HG03342 (cell line): ENCODE measurements at regions not wholly inside any gene's neighbourhood (a gene's known extent, or its start where the extent isn't known, plus 50 kb on each side); places are given as distances from the start of the nearest gene placed in this dataset.
"Not testable (repeated sequence)": the region's sequence is repeated elsewhere in the genome, so short reads cannot be mapped to it uniquely, and the experiment has no call there.

Experiments used
- ATAC-seq: cut with Tn5 transposase; IDR thresholded peaks from one replicate; pipeline ENCODE4 v1.9.1; 2021; ENCODE audit warnings: mild to moderate bottlenecking, moderate library complexity; ENCODE audit not compliant: unreplicated experiment

DNA sequence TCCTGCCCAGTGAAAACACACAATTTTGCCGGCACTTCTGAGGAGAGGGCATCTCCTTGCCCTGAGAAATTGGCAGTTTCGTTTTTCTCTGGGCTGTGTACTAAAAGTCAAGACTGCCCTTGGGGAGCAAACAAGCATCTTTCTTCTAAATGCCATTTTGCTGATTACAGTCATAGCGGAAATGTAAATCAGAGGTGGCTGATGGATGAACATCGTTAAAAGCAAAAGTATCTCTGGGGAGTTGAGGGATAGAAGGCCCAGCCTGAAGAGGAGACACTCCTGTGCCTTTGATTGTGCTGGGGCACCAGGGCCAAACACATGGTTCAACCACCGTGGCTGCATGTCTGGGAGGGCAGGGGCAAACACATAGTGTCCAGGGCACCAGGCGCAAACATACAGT is 49.8 kb downstream of the ABCC12 start:
- ATAC-seq = no peak

DNA sequence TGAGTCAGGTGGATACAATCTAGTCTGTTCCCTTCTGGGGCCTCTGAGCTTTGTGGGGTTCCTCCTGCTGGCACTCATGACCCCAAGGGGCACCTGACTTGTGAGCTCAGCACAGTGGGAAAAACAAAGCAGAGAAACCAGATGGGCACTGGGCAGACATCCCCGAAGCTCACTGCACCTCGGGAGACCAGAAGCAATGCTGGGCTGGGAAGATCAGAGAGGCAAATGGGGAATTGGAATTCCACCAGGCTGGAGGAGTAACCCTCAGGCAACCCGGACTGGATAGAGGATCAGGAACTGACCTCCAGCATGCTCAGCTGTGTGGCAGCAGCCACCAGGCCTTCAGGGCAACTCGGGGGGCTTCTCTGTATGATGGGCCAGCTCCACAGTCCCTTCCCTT is 50.3 kb downstream of the ABCC12 start:
- no peak for ATAC-seq

DNA sequence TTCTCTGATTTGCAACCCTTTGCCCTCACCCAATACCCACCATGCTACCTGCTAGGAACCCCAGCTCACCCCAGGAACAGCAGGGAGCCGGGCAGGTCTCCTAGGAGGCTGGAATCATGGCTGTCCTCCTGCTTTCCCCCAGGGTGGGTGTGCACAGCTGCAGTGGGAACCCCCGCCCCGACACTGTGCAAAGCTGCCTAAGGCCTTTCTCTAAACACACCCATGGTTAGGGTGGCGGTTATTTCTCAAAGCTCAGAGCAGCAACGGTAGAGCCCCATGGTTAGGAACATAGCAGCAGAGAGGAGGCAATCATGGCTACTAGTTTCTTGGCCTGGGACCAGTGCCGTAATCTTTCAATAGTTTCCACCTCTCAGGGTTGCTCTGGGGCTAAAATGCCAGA is 52.2 kb downstream of the ABCC12 start:
- ATAC-seq = no peak

DNA sequence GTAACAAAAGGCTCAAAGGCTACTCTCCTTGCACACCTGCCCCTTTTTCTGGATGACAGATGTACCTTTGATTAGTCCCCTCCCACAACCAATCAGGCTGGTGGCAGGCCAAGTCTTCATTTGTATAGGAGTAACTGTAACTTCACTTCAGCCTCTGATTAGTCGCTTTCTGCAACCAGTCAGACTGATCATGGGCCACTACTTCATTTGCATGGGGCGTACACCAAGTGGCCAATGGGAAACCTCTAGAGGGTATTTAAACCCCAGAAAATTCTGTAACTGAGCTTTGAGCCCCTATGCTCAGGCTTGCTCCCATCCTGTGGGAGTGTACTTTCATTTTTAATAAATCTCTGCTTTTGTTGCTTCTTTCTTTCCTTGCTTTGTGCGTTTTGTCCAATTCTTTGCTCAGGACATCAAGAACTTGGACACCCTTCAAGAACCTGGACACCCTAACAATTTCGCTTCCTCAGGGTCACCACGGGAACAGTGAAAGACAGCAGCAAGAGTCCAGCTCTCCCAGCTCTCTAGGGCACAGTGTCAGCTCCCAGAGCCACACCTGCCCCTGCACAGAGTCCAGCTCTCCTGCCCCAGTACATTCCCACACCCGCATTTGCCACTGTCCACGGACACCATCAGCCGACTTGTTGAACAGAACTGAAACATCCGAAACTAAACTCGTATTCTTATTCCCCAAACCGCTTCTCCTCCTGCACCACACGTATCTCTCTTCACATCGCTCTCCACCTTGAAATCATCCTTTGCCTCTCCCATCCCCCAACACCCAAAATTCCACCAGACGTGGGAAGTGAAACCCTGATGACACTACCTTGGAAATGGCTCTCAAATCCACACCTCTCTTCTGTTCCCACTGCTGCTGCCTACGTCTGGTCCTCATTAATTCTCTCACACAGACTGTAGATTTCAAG is 53.4 kb downstream of the ABCC12 start:
- ATAC-seq = no peak

DNA sequence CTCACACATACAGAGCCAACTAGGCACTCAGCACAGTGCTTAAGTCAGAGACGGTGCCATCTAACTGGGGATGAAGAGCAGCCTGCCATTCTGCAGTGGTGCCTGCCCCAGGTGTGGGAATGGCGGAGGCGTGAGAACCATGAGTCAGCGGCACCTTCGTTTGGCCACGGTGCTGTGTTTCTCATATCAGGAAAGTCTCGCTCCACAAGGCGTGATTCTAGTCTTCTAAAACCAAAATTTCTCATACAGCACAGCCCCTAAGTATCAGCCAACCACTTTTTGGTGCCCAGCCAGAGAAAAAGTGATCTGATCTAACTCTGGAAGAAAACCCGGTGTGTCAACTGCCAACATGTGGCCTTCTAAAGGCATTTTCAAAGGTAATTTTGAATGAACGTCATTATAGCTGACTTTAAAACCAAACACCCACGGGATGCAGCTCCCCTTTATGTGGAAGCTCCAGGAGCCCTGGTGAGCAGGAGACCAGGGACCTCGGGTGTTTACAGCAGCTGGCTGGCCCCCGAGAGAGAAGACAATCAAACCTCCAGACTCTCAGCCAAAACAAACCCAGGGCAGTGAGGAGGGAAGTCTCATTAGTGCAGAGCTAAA is 54.6 kb downstream of the ABCC12 start:
- ATAC-seq = peak; percentile 72

DNA sequence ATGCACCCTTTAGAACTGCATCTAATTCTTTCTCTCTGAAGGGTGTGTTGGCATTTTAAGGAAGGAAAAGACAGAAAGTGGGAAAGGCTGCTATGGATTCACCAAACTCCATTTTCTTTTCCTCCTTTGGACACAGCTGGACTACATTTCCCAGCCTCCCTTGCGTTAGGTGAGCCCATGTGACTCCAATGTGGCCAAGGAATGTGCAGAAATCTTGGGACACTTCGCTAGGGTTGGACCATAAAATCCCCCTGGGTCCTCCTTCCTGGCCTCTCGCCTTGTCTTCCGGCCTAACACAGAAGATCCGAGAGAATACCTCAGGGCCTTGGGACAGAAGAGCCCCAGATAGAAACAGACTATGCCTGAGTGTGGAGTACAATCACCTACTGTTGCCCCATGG is 56.3 kb downstream of the ABCC12 start:
- no peak for ATAC-seq

DNA sequence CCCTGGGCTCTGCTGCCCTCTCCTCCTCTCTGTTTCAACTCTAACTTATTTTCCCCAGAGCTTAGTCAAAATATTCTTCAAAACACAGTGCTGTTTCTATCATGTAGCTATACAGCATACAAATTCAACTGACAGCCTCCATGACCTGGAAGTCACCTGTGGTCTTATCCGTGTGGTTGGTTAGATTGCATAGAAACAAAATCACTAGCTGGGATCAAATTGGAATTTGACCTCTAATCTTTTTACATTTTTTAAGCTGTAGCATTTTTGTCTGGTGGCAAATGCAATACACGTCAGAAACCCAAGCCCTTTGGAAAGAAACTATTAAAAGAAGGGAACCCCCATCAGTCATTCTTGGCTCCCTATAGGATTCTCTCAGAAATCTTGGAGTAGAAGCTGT is 57.3 kb downstream of the ABCC12 start:
- no peak for ATAC-seq

DNA sequence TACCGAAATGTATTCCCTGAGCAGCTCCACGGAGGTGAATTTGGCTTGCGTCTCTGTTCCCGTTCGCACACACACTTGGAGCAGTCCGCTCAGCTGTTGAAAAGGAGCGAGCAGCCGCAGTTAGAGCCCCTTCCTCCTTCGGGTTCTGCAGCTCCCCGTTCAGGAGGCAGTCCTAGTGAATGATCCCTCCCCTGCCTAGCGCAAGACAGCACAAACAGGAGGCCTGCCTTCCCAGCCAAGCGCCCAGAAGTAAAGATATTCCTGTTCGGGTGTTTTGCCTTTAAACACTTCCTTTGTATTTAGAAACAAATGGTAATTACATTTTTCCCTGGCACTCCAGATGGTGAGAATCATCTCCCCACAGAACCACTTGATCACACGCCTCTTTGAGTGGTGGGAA is 64.7 kb downstream of the ABCC12 start:
- ATAC-seq = no peak

DNA sequence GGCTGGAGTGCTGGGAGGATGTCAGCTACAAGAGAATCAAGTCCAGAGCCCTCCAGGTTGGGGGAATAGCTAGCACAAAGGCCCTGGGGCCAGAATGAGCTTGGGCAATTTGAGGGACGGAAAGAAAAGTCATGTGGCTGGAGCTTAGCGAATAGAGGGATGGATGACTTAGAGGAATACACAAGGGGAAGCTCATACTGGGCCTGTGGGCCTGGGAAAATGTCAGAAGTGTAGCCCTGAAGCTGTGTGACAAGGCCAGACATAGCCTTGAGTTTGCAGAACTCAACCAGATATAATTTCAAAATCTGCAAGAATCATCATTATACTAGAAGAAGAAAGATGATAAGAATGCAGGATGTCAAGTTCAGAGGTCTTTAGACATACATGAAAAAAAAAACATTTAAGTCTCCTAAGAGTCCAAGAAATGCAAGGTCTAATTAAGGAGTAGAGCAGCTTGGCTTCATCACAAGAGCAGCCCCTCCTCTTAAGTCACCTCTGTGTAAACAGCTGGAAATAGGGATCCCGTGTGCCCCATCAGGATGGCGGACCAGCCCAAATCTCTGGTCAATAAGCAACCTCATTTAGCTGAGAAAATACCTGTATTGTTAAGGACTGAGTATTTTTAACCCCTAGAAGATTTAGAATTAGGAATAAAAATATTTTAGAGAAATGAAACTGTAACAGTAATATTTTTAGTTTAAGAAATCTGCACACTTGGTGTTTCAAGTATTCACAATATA is 66.6 kb downstream of the ABCC12 start:
- ATAC-seq = no peak

DNA sequence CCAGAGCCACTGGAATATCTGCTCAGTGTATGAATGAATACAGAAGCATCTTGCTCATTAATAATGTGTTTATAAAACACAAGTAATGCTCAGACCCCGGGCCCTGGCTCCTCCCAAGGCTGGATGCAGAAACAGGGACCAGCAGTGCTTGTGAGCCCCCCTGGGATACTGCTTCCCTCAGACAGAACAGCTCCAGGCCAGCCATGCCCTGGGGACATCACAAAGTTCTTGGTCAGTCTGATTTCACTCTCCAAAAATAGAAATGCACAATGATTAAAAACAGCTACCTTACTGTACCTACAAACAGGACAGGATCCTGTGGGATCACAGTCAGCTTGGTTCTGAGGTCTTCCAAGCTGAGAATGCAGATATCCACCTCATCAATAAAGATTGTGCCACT is 68.2 kb downstream of the ABCC12 start:
- ATAC-seq = no peak

DNA sequence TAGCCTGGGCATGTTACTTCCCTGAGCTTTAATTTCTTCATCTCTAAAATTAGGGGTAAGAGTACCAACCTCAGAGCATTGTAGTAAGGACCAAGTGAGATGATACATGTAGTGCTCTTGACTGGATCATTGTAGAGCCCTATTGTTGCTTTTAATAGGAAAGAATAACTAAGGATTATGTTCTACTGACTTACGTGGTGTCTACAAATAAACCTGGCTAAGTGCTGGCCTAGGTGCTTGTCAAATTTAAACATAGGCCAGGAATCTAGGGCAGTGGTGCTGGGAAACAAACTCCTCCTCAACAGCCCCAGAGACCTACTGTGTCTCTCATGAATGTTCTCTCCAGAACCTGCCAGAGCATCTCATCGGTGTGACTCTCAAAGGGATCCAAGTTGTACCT is 69.4 kb downstream of the ABCC12 start:
- ATAC-seq = no peak

DNA sequence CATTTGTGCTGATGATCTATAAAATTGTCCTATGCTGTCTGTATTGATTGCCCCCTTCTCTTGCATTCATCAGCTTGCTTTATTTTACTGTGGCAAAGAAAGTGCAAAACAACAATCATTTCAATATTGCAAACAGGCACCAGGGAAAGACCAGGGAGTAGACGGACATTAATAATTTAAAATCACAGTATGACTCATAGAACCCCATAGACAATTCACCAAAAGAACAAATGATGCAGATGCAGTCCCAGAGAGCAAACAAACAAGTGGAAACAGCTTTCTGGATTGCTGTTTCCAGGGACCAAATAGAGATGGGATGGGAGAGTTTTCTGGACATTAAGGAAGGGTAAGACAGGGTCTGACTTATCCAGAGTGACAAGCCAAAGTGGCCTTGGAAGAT is 70.1 kb downstream of the ABCC12 start:
- no peak for ATAC-seq

DNA sequence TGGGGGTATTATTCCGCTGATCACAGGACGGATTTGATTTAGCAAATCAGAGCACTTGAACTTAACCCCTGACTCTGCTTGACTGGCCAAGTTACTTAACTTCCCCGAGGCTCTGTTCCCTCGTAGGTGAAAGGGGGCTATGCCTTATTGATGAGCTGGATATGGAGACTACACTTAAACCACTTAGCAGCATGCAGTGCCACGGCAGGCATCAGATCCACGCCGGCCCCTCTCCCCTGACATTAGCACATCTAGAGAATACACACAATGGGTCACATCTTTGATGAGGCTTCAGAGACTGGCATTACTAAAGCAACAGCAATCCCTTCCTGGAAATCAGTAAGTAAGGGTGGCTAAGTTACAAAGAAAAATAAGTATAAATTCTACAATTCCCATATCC is 71.0 kb downstream of the ABCC12 start:
- ATAC-seq = no peak

DNA sequence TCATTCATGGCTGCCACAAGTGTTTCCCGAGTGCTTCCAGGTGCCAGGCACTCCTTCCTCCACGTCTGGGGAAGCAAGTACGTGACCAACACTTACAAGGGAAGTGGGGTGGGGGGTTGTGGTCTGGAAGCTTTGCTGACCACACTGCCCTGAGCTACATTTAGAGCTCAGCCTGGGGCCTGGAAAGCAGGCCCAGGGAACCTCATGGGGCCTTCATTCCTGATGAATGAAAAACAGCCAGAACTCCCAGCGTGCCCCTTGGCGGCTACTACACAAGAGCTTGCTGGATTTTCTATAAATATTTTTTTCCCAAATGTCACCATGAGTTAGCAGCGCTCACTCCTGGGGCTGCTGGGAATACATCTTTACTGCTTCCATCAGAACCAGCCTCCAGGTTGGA is 73.3 kb downstream of the ABCC12 start:
- no peak for ATAC-seq

DNA sequence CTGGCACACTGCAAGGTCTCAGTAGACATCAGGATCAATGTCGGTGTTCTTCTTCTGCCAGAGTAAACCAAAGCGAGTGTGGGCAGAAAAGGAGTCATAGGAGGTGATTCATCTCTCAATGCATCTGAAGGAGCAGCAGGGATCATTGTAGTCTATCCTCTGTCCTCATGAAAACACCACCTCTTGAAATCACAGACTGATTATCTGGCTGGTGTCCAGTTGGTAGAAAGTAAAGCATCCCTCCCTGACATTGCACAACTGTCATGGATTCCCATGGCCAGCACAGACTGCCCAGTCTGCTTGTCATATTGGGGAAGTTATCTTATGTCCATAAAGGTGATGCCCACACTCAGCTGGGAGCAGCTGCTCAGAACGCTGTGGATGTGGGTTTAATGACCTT is 74.1 kb downstream of the ABCC12 start:
- no peak for ATAC-seq

DNA sequence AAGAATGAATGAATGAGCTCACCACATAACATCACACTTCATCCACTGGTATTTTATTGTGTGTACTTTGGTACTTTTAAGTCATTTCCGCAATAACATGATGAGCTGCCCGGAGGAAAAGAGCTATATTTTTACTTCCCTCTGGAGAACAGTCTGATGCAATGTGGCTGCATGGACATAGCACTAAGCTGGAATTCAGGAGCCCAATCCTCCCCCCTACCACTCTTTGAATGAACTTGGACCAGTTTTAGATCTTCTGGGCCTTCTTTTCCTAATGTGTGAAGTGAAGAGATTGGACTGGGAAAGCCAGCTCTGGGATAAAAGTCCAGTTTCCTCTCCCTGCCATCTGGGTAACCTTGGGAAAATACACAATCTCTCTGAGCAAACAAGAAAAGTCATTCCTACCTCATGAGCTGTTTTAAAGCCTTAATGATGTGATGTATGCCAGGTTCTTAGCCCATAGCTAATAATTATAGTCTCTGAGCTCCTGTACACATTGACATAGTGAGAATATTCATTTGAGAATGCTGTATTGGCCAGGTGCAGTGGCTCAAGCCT is 79.3 kb downstream of the ABCC12 start:
- ATAC-seq = no peak

DNA sequence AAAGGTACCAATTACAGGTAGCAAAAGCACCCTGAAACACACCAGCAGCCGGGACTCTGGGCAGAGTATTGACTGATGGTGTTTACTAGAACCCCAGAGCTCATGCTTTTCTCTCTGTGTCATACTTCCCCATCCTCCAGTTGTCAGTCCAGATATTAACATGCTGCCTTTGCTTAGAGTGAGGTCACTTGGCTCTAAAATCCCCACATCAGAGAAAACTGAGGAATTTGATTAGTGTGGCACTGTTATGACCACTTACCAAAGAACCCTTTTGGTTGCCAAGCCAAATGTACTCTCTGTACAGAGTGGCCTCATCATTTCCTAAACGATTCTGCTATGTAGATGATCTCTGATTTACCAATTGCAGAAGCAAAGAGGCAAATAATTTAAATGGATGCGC is 80.4 kb downstream of the ABCC12 start:
- ATAC-seq = no peak

DNA sequence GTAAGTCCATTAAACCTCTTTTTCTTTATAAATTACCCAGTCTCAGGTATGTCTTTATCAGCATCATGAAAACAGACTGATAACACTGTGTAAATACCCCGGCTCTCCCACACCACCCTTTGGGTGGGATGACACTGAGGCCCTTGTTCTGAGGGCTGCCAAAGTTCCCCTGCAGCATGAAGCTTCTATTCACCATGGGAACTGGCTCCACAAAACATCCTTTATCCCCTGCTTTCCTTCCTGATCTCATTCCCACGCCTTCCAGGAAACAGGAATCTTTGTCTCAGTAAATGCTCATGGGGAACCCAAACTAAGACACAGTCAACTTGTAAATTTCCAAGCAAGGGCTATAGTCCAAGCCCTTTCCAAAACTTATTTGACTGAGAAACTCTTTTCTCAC is 88.4 kb downstream of the ABCC12 start:
- no peak for ATAC-seq

DNA sequence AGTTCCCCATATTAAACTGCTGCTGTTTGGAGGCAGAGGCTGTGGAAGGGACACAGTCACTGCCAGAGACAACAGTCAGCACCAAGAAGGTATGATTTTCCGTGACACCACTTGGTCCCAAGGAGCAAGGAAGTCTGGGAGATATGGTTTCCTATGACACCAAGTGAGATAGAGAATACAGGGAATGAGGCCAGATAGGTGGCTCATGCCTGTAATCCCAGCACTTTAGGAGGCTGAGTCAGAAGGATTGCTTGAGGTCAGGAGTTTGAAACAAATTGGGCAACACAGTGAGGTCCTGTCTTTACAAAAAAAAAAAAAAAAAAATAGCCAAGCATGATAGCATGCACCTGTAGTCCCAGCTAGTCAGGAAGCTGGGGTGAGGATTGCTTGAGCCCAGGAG is 90.8 kb downstream of the ABCC12 start:
- ATAC-seq = no peak

DNA sequence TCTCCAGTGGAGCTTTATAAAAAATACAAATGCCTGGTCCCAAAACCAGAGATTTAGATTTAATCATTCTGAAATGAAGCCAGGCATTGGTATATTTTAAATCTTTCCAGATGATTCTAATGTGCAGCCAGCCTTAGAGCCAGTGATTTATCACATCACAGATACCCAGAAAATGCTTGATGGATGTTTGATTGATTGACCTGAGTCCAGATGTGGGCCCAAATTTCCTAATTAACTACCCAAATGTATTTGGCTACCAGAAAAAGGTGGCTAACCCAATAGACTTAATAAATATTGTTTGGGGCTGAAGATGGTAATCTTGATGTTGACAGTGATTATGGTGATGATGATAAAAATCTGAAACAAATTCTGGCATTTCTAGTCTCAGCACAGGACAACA is 93.1 kb downstream of the ABCC12 start:
- ATAC-seq = no peak

DNA sequence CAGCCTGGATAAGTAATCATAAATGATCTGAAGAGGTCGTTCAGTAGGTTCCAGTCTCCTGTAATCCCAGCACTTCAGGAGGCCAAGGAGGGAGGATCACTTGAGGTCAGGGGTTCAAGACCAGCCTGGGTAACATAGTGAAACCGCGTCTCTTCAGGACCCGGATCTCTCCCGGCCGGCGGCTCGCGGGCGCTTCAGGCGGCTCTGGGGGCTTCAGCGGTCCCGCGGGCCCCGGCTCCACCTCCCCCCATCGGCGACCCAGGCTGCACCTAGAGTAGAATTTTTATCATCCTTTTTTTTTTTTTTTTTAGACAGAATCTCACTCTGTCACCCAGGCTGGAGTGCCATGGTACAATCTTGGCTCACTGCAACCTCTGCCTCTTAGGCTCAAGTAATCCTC is 95.9 kb downstream of the ABCC12 start:
- no peak for ATAC-seq

DNA sequence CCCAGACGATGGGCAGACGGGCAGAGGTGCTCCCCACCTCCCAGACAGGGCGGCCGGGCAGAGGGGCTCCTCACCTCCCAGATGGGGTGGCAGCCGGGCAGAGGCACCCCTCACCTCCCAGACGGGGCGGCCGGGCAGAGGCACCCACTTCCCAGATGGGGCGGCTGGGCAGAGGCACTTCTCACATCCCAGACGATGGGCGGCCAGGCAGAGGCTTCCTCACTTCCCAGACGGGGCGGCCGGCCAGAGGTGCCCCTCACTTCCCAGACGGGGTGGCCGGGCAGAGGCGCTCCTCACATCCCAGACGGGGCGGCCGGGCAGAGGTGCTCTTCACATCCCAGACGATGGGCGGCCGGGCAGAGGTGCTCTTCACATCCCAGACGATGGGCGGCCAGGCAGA is 96.6 kb downstream of the ABCC12 start:
- ATAC-seq = not testable (repeated sequence)
